ENCODE measurements at regions not wholly inside any gene's neighbourhood (a gene's known extent, or its start where the extent isn't known, plus 50 kb on each side); places are given as distances from the start of the nearest gene placed in this dataset.

DNA sequence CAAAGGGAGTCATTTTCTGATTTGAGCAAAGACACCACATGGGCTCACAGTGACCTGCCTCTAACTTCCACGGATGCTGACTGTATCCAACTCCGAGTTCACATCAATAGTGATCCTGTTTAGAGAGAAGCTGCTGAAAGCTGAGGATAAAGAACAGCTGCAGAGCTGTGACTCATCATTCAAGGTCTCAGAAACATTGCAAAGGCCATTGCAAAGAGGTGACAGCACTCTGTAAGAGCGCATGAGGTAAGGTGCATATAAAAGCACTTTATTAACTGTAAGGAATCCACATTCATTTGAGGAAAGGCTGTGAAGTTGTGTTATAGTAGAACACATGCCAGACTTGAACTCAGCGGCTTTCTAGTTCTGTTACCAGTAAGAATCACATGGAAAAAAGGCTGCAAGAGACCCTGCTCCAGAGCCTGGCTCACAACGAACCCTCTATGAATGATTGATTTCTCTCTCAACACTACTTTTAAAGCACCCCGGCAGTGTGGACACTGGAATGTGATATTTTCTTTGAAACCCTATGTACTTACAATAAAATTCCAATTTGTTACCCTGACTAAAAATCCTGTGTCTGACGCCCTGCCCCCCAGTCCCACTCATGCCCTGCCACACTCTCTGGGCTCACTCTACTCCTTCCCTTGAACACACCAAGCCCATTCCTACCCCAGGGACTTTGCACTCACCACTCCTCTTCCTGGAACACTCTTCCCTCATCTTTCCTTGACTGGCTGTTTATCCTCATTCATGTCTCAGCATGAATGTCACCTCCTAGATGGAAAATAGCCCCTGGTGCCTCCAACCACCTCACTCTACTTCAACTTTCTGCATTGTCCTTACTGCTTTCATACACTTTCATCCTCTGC is 111.2 kb downstream of the LSM3 start:
- Histone ChIP-seq H3K9ac (replicated peaks in 1 of 4; ENCODE audit: extremely low read depth in 1 of 4, low read depth in 3 of 4, low read length in 3 of 4) (no peak overlapping the region), H2BK12ac (ENCODE audit: low read depth, low read length) (peak overlapping the region; percentile 94), H4K5ac (ENCODE audit: insufficient read length, low read depth, low read length) (no peak overlapping the region), H3K4me3 (ENCODE audit: extremely low read depth in 1 of 4, insufficient read depth in 2 of 4, low read depth in 3 of 4, low read length in 4 of 4) (no peak overlapping the region), H2BK120ac (replicated peaks; ENCODE audit: low read depth, low read length) (no peak overlapping the region), H3K79me1 (ENCODE audit: low read depth, low read length) (no peaks in the 10 kb centered on the region), H3K27me3 (replicated peaks in 1 of 4; ENCODE audit: control insufficient read depth in 3 of 4, extremely low read depth in 1 of 4, insufficient read depth in 3 of 4, low read length in 3 of 4) (0 out of 7 replicates have a peak, but pooled peaks cover 0 to 2% (median 0%) of the 10 kb centered on the region in 4 experiments), H2BK20ac (ENCODE audit: low read length) (peak overlapping the region; percentile 74), H3K9me3 (ENCODE audit: insufficient read depth in 2 of 2, low read depth in 1 of 2, low read length in 1 of 2) (no peaks in the 10 kb centered on the region), H3K4me2 (ENCODE audit: insufficient read depth in 1 of 2, low read depth in 2 of 2, low read length in 2 of 2) (no peak overlapping the region; a peak in 1 of 4 replicates), H3K14ac (ENCODE audit: insufficient read length) (no peak overlapping the region), H3K18ac (ENCODE audit: extremely low read depth, low read length) (peak overlapping the region; percentile 79; the same call in 1 of the 2 replicates), H3K4ac (replicated peaks; ENCODE audit: insufficient read length, low read depth, low read length) (no peak overlapping the region), H3K36me3 (ENCODE audit: control insufficient read depth in 2 of 4, insufficient read depth in 4 of 4, low read length in 3 of 4) (no peaks in the 10 kb centered on the region), H3K27ac (ENCODE audit: low read depth, low read length) (no peak overlapping the region), H2AK5ac (ENCODE audit: low read depth, low read length) (0 out of 2 replicates have a peak overlapping the region, but pooled peaks have one; percentile 84), H3K56ac (replicated peaks; ENCODE audit: insufficient read length, low read depth, low read length) (no peak overlapping the region), H4K8ac (ENCODE audit: extremely low read depth, insufficient read depth, low read length) (no peak overlapping the region), H2BK5ac (ENCODE audit: low read depth, low read length) (peak overlapping the region; percentile 62; the same call in 1 of the 2 replicates), H4K20me1 (replicated peaks in 1 of 2; ENCODE audit: control insufficient read depth in 1 of 2, insufficient read depth in 2 of 2, low read length in 2 of 2) (no peaks in the 10 kb centered on the region), H3K4me1 (replicated peaks in 1 of 4; ENCODE audit: control insufficient read depth in 3 of 4, insufficient read depth in 4 of 4, low read length in 3 of 4) (peaks cover 4 to 22% (median 14%) of the 10 kb centered on the region in 4 experiments), H2BK15ac (ENCODE audit: low read length) (0 out of 2 replicates have a peak overlapping the region, but pooled peaks have one; percentile 5), H3K23me2 (ENCODE audit: low read depth, low read length) (no peaks in the 10 kb centered on the region), H3K23ac (ENCODE audit: insufficient read length) (no peak overlapping the region), H2AFZ (ENCODE audit: low read length) (no peak overlapping the region), H3K79me2 (ENCODE audit: control insufficient read depth in 1 of 2, insufficient read depth in 2 of 2, low read length in 2 of 2) (no peaks in the 10 kb centered on the region), H4K91ac (replicated peaks; ENCODE audit: insufficient read length, low read length) (peak overlapping the region; percentile 2)
- DNase-seq (ENCODE audit: low read depth in 1 of 2, low spot score in 2 of 2) (no peak), FAIRE-seq (no peak)
- POLR2A ChIA-PET (ENCODE audit: partially characterized antibody), result interaction anchor here (0.6 to 2.2 kb wide), 8 partner anchors 11 to 741 kb away, joined by 3 to 6 read pairs (median 4); no protein-coding TSS in a partner anchor
- WGBS, 2 experiments (ENCODE audit: extremely low coverage in 1 of 2, insufficient coverage in 1 of 2, insufficient read length in 1 of 2, insufficient replicate concordance in 2 of 2, low coverage in 1 of 2, low lambda C conversion rate in 2 of 2, missing lambda C conversion rate in 1 of 2), result 72% methylated on average over 7 of the region's 7 CpGs; no CpG with 5 or more reads in 1 of the 2 experiments
- CTCF ChIA-PET (ENCODE audit: partially characterized antibody), result interaction anchor here (1.0 to 8.9 kb wide), 8 partner anchors 13 to 178 kb away, joined by 3 to 75 read pairs (median 4); no protein-coding TSS in a partner anchor
- TF ChIP-seq KDM1A (IDR thresholded peaks at IDR 0.05; ENCODE audit: borderline replicate concordance, low read length) (peak; percentile 87; the same call in 1 of the 2 replicates), CTBP2 (IDR thresholded peaks at IDR 0.05; ENCODE audit: borderline replicate concordance, insufficient read depth, insufficient read length, low read length) (no peak), JUND (IDR thresholded peaks at IDR 0.05; ENCODE audit: low read length) (0 out of 2 replicates have a peak, but pooled peaks have one; percentile 31)

All from H1 (cell line).